ENCODE measurements at regions not wholly inside any gene's neighbourhood (a gene's known extent, or its start where the extent isn't known, plus 50 kb on each side); places are given as distances from the start of the nearest gene placed in this dataset.
"Not testable (repeated sequence)": the region's sequence is repeated elsewhere in the genome, so short reads cannot be mapped to it uniquely, and the experiment has no call there.

DNA sequence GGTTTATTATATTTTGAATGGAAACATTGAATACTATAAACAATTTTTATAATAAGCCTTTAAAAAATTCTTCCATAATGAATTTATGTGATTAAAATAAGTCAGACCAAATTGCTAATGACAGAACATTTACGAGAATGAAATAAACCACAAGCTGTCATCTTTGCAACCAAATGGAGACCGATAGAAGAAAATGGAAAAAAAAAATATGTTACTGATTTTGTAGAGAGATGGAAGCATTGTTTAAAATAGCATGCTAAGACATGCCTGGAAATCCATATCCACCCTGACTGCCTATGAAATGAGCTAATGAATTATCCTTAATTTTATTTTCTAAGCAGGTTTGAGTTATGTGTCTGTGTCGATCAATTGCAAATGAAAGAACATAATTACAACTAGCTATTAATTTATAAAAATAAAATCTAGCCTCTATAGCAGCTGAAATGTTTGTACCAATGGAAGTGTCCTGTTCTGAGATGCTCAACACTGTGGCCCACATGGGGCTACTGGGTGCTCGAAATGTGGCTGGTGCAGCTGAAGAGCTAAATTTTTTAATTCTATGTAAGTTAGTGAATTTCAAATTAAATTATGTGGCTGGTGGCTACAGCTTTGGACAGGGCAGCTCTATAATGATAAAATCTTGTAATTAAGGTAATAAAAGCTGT is 832.8 kb downstream of the RNF144A start:
- DNase-seq (ENCODE audit: low read depth in 2 of 2), result no peak
- TF ChIP-seq, protein P1, sequence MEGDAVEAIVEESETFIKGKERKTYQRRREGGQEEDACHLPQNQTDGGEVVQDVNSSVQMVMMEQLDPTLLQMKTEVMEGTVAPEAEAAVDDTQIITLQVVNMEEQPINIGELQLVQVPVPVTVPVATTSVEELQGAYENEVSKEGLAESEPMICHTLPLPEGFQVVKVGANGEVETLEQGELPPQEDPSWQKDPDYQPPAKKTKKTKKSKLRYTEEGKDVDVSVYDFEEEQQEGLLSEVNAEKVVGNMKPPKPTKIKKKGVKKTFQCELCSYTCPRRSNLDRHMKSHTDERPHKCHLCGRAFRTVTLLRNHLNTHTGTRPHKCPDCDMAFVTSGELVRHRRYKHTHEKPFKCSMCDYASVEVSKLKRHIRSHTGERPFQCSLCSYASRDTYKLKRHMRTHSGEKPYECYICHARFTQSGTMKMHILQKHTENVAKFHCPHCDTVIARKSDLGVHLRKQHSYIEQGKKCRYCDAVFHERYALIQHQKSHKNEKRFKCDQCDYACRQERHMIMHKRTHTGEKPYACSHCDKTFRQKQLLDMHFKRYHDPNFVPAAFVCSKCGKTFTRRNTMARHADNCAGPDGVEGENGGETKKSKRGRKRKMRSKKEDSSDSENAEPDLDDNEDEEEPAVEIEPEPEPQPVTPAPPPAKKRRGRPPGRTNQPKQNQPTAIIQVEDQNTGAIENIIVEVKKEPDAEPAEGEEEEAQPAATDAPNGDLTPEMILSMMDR (IDR thresholded peaks at IDR 0.05; ENCODE audit: low read depth, low read length), result no peak
- H3K4me3 ChIP-seq (replicated peaks in 1 of 2; ENCODE audit: low read depth in 2 of 2, low read length in 2 of 2), result no peak overlapping the region

GRCh38 chr2:7752291-7752690 is 835.1 kb downstream of the RNF144A start:
- no peak overlapping the region for H3K4me3 ChIP-seq (replicated peaks in 1 of 2; ENCODE audit: low read depth in 2 of 2, low read length in 2 of 2)
- no peak for DNase-seq (ENCODE audit: low read depth in 2 of 2)
- TF ChIP-seq, protein P1 (IDR thresholded peaks at IDR 0.05; ENCODE audit: low read depth, low read length), result no peak

- no peak overlapping the region for H3K4me3 ChIP-seq (replicated peaks in 1 of 2; ENCODE audit: low read depth in 2 of 2, low read length in 2 of 2)
- TF ChIP-seq, protein P1 (IDR thresholded peaks at IDR 0.05; ENCODE audit: low read depth, low read length), result no peak
- no peak for DNase-seq (ENCODE audit: low read depth in 2 of 2)
These were observed 836.6 kb downstream of the RNF144A start for GRCh38 chr2:7753777-7754176.

GRCh38 chr2:7755879-7756278 is 838.7 kb downstream of the RNF144A start:
- no peak for DNase-seq (ENCODE audit: low read depth in 2 of 2)
- TF ChIP-seq, protein P1 (IDR thresholded peaks at IDR 0.05; ENCODE audit: low read depth, low read length), result no peak
- H3K4me3 ChIP-seq (replicated peaks in 1 of 2; ENCODE audit: low read depth in 2 of 2, low read length in 2 of 2), result no peak overlapping the region

DNA sequence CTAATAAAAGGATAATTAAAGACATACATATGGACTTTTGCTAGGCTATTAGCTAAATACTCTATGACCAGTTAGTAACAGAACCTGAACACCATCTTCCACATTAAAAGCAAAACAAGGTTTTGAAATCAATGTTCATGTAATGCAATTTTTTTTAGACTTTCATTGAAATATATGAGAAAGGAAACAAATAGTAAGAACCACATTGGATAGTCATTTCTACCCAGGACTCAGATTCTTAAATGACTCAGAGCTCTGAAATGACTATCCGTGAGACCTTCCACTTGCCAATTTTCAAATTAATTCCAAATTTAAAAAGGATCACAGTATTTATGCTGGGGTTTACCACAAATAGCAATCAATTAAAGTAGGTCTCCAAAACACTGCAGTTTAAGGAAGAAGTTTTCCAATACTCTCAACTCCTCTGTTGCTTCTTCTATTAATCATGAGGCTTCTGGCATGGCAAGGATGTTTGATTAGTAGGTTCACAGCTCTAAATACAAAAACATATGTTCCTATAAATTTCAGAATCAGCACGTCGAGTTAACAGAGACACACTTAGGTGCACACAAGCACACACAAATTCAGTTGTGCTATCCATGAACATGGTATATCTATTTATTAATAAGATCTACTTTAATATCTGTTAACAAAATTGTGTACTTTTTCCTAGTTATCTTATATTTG is 841.0 kb downstream of the RNF144A start:
- TF ChIP-seq, protein P1 (IDR thresholded peaks at IDR 0.05; ENCODE audit: low read depth, low read length), result no peak
- no peak overlapping the region for H3K4me3 ChIP-seq (replicated peaks in 1 of 2; ENCODE audit: low read depth in 2 of 2, low read length in 2 of 2)
- DNase-seq (ENCODE audit: low read depth in 2 of 2), result no peak

DNA sequence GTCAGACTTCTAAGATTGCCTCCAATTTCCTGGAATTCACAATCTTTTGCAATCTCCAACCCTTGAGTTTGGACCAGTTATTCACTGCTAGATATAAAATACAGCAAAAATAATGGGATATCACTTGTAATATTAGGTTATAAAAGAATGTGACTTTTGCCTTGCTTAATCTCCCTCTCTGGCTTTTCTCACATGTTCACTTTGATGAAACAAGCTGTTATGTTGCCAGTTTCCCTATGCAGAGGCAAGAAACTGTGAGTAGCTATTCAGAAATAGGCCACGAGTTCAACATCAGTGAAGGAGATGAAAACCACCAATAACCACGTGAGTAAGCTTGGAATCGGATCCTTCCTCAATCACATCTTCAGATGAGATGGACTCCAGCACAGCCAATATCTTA is 842.7 kb downstream of the RNF144A start:
- DNase-seq (ENCODE audit: low read depth in 2 of 2), result no peak
- no peak overlapping the region for H3K4me3 ChIP-seq (replicated peaks in 1 of 2; ENCODE audit: low read depth in 2 of 2, low read length in 2 of 2)
- TF ChIP-seq, protein P1 (IDR thresholded peaks at IDR 0.05; ENCODE audit: low read depth, low read length), result no peak

- H3K4me3 ChIP-seq (replicated peaks in 1 of 2; ENCODE audit: low read depth in 2 of 2, low read length in 2 of 2); DNase-seq (ENCODE audit: low read depth in 2 of 2): not testable (repeated sequence)
These were observed 846.2 kb downstream of the RNF144A start for GRCh38 chr2:7763418-7763817.
